Cardiac muscle cell (in vitro differentiated cells and primary cell): ENCODE measurements at regions not wholly inside any gene's neighbourhood (a gene's known extent, or its start where the extent isn't known, plus 50 kb on each side); places are given as distances from the start of the nearest gene placed in this dataset.
A peak's percentile ranks its signal among the peaks of the same experiment; 100 is the strongest.

ENCODE experiments used
- DNase-seq, 2 donors: peaks; one replicate each; pipeline versions ENCODE4 v3.0.0 to v3.0.0-alpha.2; 2010 to 2017; ENCODE audit warnings: low read depth in 1 of 2, low spot score in 1 of 2
- H3K27ac ChIP-seq: fragments of 200-600 bp; sonication (generic); 2 replicates; pipeline ENCODE4 v1.5.1; 2016
- H3K27me3 ChIP-seq: fragments of 200-600 bp; sonication (generic); 2 replicates; pipeline ENCODE4 v1.6.0; 2016; ENCODE audit warnings: control low read depth
- H3K36me3 ChIP-seq: fragments of 200-600 bp; sonication (generic); 2 replicates; pipeline ENCODE4 v1.5.1; 2016; ENCODE audit warnings: control low read depth
- H3K4me1 ChIP-seq: fragments of 200-600 bp; sonication (generic); 2 replicates; pipeline ENCODE4 v1.8.1; 2017; ENCODE audit warnings: low read depth, mild to moderate bottlenecking, mixed run types
- H3K4me3 ChIP-seq: fragments of 200-600 bp; sonication (generic); 2 replicates; pipeline ENCODE4 v1.5.1; 2016; ENCODE audit warnings: mild to moderate bottlenecking
- H3K9me3 ChIP-seq: fragments of 200-600 bp; sonication (generic); 2 replicates; pipeline ENCODE4 v1.5.1; 2017; ENCODE audit warnings: low read depth, mild to moderate bottlenecking, control low read depth
- TF ChIP-seq, protein P1 (sequence below): IDR thresholded peaks from 2 replicates; pipeline ENCODE4 v1.5.1; 2012; ENCODE audit warnings: low read depth, mild to moderate bottlenecking, low read length

DNA sequence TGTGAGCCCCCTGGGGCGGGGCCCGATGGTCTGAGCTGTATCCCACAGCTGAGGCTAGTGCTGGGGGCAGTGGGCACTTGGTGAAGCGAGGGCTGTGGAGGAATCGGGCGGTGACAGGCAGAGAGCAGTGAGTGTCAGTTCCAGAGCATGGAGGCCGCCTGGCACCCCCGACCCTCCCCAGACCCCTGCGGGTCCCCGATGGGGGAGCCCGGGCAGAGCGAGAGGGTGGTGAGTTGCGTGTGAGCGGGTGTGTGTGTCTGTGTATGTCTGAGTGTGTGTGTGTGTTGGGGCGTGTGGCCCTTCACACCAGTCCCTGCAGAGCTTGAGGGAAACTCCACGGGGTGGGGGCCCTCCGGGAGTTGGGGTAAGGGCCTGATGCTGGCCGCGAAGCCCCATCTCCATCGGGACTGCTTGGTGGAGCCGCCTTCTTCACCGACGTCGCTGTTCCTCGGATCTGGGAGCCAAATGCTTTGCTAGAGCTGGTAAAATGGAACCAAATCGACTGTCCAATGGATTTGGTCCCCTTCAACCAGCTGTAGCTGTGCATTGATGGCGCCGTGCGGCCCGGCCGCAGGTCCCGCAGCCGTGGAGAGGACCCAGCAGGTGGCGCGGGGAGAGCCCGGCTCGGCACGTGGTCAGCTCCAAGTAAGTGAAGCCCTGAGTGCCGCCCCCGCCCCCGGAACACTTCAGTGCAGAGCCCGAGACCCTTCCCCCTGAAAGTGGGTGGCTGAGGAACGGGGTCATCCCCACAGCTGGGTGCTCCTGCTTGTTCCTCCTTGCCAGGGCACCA is 77.7 kb upstream of the SLCO4A1 start:
- H3K27ac ChIP-seq = peak overlapping the region; percentile 71
- TF ChIP-seq, protein P1, sequence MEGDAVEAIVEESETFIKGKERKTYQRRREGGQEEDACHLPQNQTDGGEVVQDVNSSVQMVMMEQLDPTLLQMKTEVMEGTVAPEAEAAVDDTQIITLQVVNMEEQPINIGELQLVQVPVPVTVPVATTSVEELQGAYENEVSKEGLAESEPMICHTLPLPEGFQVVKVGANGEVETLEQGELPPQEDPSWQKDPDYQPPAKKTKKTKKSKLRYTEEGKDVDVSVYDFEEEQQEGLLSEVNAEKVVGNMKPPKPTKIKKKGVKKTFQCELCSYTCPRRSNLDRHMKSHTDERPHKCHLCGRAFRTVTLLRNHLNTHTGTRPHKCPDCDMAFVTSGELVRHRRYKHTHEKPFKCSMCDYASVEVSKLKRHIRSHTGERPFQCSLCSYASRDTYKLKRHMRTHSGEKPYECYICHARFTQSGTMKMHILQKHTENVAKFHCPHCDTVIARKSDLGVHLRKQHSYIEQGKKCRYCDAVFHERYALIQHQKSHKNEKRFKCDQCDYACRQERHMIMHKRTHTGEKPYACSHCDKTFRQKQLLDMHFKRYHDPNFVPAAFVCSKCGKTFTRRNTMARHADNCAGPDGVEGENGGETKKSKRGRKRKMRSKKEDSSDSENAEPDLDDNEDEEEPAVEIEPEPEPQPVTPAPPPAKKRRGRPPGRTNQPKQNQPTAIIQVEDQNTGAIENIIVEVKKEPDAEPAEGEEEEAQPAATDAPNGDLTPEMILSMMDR = no peak
- no peaks in the 10 kb centered on the region for H3K9me3 ChIP-seq
- no peaks in the 10 kb centered on the region for H3K27me3 ChIP-seq
- H3K4me3 ChIP-seq = no peak overlapping the region
- H3K36me3 ChIP-seq = no peaks in the 10 kb centered on the region
- DNase-seq = no peak
- peaks cover 8% of the 10 kb centered on the region for H3K4me1 ChIP-seq

GRCh38 chr20:62566266-62566665 is 76.0 kb upstream of the SLCO4A1 start:
- TF ChIP-seq, protein P1 = no peak
- Histone ChIP-seq H3K4me3 (no peak overlapping the region), H3K4me1 (no peaks in the 10 kb centered on the region), H3K27ac (peak overlapping the region; percentile 71), H3K27me3 (no peaks in the 10 kb centered on the region), H3K9me3 (no peaks in the 10 kb centered on the region), H3K36me3 (no peaks in the 10 kb centered on the region)
- DNase-seq = no peak

DNA sequence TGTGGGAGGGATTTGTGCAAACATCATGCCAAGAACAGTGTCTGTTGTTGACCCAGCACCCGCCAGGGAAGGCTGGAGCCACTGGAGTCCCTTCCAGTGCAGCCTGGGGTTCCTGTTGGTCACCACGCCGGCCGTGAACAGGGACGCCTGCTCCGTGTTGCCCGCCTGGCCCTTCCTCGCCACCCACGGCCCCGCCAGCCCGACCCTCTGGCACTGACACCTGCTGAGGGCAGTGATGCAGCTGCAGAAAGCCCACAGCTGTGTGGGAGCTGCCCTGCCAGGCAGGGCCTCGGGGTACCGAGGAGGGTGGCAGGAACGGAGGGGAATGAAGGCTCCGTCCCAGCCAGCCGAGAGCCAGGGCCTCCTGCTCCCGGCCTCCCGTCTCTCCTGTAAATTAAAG is 75.5 kb upstream of the SLCO4A1 start:
- TF ChIP-seq, protein P1 = no peak
- H3K27me3 ChIP-seq = no peaks in the 10 kb centered on the region
- no peaks in the 10 kb centered on the region for H3K36me3 ChIP-seq
- no peak overlapping the region for H3K4me3 ChIP-seq
- H3K27ac ChIP-seq = peak overlapping the region; percentile 71
- no peaks in the 10 kb centered on the region for H3K9me3 ChIP-seq
- H3K4me1 ChIP-seq = no peaks in the 10 kb centered on the region
- DNase-seq = no peak

DNA sequence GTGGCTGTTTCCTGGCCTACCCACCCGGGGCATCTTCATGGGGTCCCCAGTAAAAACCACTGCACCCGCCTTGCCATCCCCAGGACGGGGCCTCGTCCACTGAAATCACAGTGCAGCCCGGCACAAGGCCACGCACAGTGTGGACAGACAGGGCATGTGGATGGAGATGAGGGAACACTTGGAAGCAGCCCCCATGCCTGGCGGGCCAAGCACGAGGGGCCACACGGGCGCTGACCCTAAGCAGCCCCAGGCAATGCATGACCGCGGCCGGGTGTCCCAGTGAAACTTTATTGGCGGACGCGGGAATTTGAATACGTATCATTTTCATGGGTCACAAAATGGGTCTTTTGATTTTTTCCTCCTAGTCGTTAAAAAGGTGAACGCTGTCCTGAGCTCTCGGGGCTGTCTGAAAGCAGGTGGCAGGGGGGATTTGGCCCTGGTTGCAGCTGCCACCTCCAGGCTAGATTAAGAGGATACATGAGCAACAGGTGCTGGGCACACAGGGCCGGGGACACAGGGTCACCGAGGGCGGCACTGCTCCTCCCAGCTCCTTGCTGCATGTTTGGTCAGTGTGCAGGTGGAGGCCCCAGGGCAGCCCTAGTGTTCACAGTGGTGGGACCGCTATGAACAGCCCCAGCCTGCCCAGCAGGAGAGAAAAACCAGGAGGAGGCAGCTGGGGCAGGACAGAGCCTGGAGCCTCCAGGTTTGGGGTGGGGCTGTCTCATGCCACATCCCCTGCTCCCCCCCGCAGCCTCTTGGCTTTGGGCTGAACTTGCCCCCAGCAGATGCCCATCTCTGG is 74.9 kb upstream of the SLCO4A1 start:
- H3K36me3 ChIP-seq = no peaks in the 10 kb centered on the region
- H3K27me3 ChIP-seq = no peaks in the 10 kb centered on the region
- TF ChIP-seq, protein P1 = no peak
- H3K4me1 ChIP-seq = no peaks in the 10 kb centered on the region
- peak overlapping the region; percentile 71 for H3K27ac ChIP-seq
- DNase-seq = no peak
- H3K9me3 ChIP-seq = no peaks in the 10 kb centered on the region
- H3K4me3 ChIP-seq = no peak overlapping the region

DNA sequence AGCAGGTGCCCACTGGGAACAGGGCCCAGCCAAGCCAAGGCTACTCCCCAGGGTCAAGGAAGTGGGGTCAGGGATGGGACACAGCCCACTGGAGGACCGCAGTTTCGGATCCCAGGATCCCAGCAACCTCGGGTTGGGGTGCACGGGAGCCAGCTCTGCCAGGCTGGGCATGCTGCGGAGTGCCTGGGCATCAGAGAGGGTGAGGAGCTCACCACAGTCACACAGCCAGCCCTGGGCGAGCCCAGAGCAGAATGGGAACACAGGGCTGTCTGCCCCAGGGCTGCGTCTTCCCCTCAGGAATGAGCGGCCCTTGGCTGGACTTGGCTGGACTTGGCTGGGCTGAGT is 74.3 kb upstream of the SLCO4A1 start:
- Histone ChIP-seq H3K27ac (peak overlapping the region; percentile 71), H3K27me3 (no peaks in the 10 kb centered on the region), H3K4me3 (no peak overlapping the region), H3K4me1 (no peaks in the 10 kb centered on the region), H3K9me3 (no peaks in the 10 kb centered on the region), H3K36me3 (no peaks in the 10 kb centered on the region)
- no peak for DNase-seq
- TF ChIP-seq, protein P1 = no peak
